ACC112 (cell line): ENCODE measurements at regions not wholly inside any gene's neighbourhood (a gene's known extent, or its start where the extent isn't known, plus 50 kb on each side); places are given as distances from the start of the nearest gene placed in this dataset.

Experiments used
- H2AFZ ChIP-seq: fragments of 200-600 bp; sonication (generic); one replicate; pipeline ENCODE4 v1.6.0; 2017; ENCODE audit warnings: antibody characterized with exemption, low read length; ENCODE audit not compliant: unreplicated experiment
- H3K27ac ChIP-seq: fragments of 200-600 bp; sonication (generic); 2 replicates; pipeline ENCODE4 v1.5.1; 2014; ENCODE audit warnings: low read depth, mild to moderate bottlenecking, antibody characterized with exemption, low read length, moderate library complexity
- H3K27me3 ChIP-seq: fragments of 200-600 bp; sonication (generic); 2 replicates; pipeline ENCODE4 v1.6.1; 2014; ENCODE audit warnings: mild to moderate bottlenecking, antibody characterized with exemption, low read length, moderate library complexity, mixed read lengths; ENCODE audit not compliant: insufficient read depth
- H3K36me3 ChIP-seq: fragments of 200-600 bp; sonication (generic); 2 replicates; pipeline ENCODE4 v1.6.1; 2016; ENCODE audit warnings: mild to moderate bottlenecking, antibody characterized with exemption, low read length, moderate library complexity, mixed read lengths; ENCODE audit not compliant: insufficient read depth
- H3K4me1 ChIP-seq: fragments of 200-600 bp; sonication (generic); one replicate; pipeline ENCODE4 v1.6.1; 2016; ENCODE audit warnings: low read length, mixed read lengths; ENCODE audit not compliant: insufficient read depth, unreplicated experiment, control insufficient read depth
- H3K4me3 ChIP-seq: fragments of 200-600 bp; sonication (generic); 2 replicates; pipeline ENCODE4 v1.5.1; 2014; ENCODE audit warnings: mild to moderate bottlenecking, low read depth, low read length
- H3K79me2 ChIP-seq: fragments of 200-600 bp; sonication (generic); one replicate; pipeline ENCODE4 v1.6.0; 2016; ENCODE audit warnings: low read length; ENCODE audit not compliant: control insufficient read depth, unreplicated experiment, insufficient read depth

- no peak overlapping the region for H2AFZ ChIP-seq
- H3K4me1 ChIP-seq = no peaks in the 10 kb centered on the region
- H3K36me3 ChIP-seq = no peaks in the 10 kb centered on the region
- H3K27me3 ChIP-seq = no peaks in the 10 kb centered on the region
- no peak overlapping the region for H3K4me3 ChIP-seq
- H3K79me2 ChIP-seq = no peaks in the 10 kb centered on the region
- no peak overlapping the region for H3K27ac ChIP-seq
Measured at GRCh38 chr4:35950442-35950841, 293.9 kb downstream of the ARAP2 start.

GRCh38 chr4:35952751-35953150 lies 291.6 kb downstream of the ARAP2 start:
- Histone ChIP-seq H3K36me3 (no peaks in the 10 kb centered on the region), H3K79me2 (no peaks in the 10 kb centered on the region), H3K27ac (no peak overlapping the region), H3K4me3 (no peak overlapping the region), H2AFZ (no peak overlapping the region), H3K27me3 (no peaks in the 10 kb centered on the region), H3K4me1 (no peaks in the 10 kb centered on the region)

GRCh38 chr4:35963383-35963782 lies 280.9 kb downstream of the ARAP2 start:
- H2AFZ ChIP-seq = no peak overlapping the region
- H3K4me3 ChIP-seq = no peak overlapping the region
- no peaks in the 10 kb centered on the region for H3K4me1 ChIP-seq
- H3K36me3 ChIP-seq = no peaks in the 10 kb centered on the region
- H3K27ac ChIP-seq = no peak overlapping the region
- no peaks in the 10 kb centered on the region for H3K27me3 ChIP-seq
- no peaks in the 10 kb centered on the region for H3K79me2 ChIP-seq

GRCh38 chr4:35963974-35964515 lies 280.3 kb downstream of the ARAP2 start:
- H3K4me3 ChIP-seq = no peak overlapping the region
- no peaks in the 10 kb centered on the region for H3K79me2 ChIP-seq
- H3K4me1 ChIP-seq = no peaks in the 10 kb centered on the region
- no peaks in the 10 kb centered on the region for H3K36me3 ChIP-seq
- H3K27ac ChIP-seq = no peak overlapping the region
- H2AFZ ChIP-seq = no peak overlapping the region
- H3K27me3 ChIP-seq = no peaks in the 10 kb centered on the region

GRCh38 chr4:35965300-35965699 lies 279.0 kb downstream of the ARAP2 start:
- H2AFZ ChIP-seq = no peak overlapping the region
- H3K27me3 ChIP-seq = no peaks in the 10 kb centered on the region
- H3K79me2 ChIP-seq = no peaks in the 10 kb centered on the region
- H3K4me1 ChIP-seq = no peaks in the 10 kb centered on the region
- H3K36me3 ChIP-seq = no peaks in the 10 kb centered on the region
- no peak overlapping the region for H3K4me3 ChIP-seq
- H3K27ac ChIP-seq = no peak overlapping the region

- H3K36me3 ChIP-seq = no peaks in the 10 kb centered on the region
- no peak overlapping the region for H2AFZ ChIP-seq
- no peak overlapping the region for H3K4me3 ChIP-seq
- no peaks in the 10 kb centered on the region for H3K79me2 ChIP-seq
- no peaks in the 10 kb centered on the region for H3K27me3 ChIP-seq
- no peak overlapping the region for H3K27ac ChIP-seq
- no peaks in the 10 kb centered on the region for H3K4me1 ChIP-seq
Measured at GRCh38 chr4:35966566-35966965, 277.7 kb downstream of the ARAP2 start.

GRCh38 chr4:35970366-35970960 lies 273.9 kb downstream of the ARAP2 start:
- H3K27me3 ChIP-seq = no peaks in the 10 kb centered on the region
- H3K27ac ChIP-seq = no peak overlapping the region
- no peaks in the 10 kb centered on the region for H3K4me1 ChIP-seq
- no peaks in the 10 kb centered on the region for H3K36me3 ChIP-seq
- no peaks in the 10 kb centered on the region for H3K79me2 ChIP-seq
- no peak overlapping the region for H3K4me3 ChIP-seq
- H2AFZ ChIP-seq = no peak overlapping the region

GRCh38 chr4:35972814-35973213 lies 271.5 kb downstream of the ARAP2 start:
- H3K27me3 ChIP-seq = no peaks in the 10 kb centered on the region
- no peak overlapping the region for H3K27ac ChIP-seq
- no peak overlapping the region for H2AFZ ChIP-seq
- no peaks in the 10 kb centered on the region for H3K79me2 ChIP-seq
- no peaks in the 10 kb centered on the region for H3K4me1 ChIP-seq
- no peaks in the 10 kb centered on the region for H3K36me3 ChIP-seq
- H3K4me3 ChIP-seq = no peak overlapping the region

- H3K36me3 ChIP-seq = no peaks in the 10 kb centered on the region
- H3K4me1 ChIP-seq = no peaks in the 10 kb centered on the region
- H3K27ac ChIP-seq = no peak overlapping the region
- H3K27me3 ChIP-seq = no peaks in the 10 kb centered on the region
- H2AFZ ChIP-seq = no peak overlapping the region
- H3K4me3 ChIP-seq = no peak overlapping the region
- no peaks in the 10 kb centered on the region for H3K79me2 ChIP-seq
Measured at GRCh38 chr4:35975617-35976355, 268.5 kb downstream of the ARAP2 start.

- Histone ChIP-seq H3K79me2 (no peaks in the 10 kb centered on the region), H3K27ac (no peak overlapping the region), H3K27me3 (no peaks in the 10 kb centered on the region), H2AFZ (no peak overlapping the region), H3K36me3 (no peaks in the 10 kb centered on the region), H3K4me3 (no peak overlapping the region), H3K4me1 (no peaks in the 10 kb centered on the region)
Measured at GRCh38 chr4:35978551-35978950, 265.8 kb downstream of the ARAP2 start.

GRCh38 chr4:35982318-35982717 lies 262.0 kb downstream of the ARAP2 start:
- no peak overlapping the region for H3K4me3 ChIP-seq
- no peaks in the 10 kb centered on the region for H3K79me2 ChIP-seq

More at GRCh38 chr4:35982318-35982717, 262.0 kb downstream of the ARAP2 start:
- H3K27ac ChIP-seq = no peak overlapping the region
- H3K36me3 ChIP-seq = no peaks in the 10 kb centered on the region
- H2AFZ ChIP-seq = no peak overlapping the region
- no peaks in the 10 kb centered on the region for H3K27me3 ChIP-seq
- no peaks in the 10 kb centered on the region for H3K4me1 ChIP-seq
